Muscle of back (tissue), 3 donors: ENCODE measurements at regions not wholly inside any gene's neighbourhood (a gene's known extent, or its start where the extent isn't known, plus 50 kb on each side); places are given as distances from the start of the nearest gene placed in this dataset.
"Not testable (repeated sequence)": the region's sequence is repeated elsewhere in the genome, so short reads cannot be mapped to it uniquely, and the experiment has no call there.

Experiments used
- DNase-seq, 3 donors: peaks; one replicate each; pipeline versions ENCODE4 v3.0.0 to v3.0.0-alpha.2; 2013

DNA sequence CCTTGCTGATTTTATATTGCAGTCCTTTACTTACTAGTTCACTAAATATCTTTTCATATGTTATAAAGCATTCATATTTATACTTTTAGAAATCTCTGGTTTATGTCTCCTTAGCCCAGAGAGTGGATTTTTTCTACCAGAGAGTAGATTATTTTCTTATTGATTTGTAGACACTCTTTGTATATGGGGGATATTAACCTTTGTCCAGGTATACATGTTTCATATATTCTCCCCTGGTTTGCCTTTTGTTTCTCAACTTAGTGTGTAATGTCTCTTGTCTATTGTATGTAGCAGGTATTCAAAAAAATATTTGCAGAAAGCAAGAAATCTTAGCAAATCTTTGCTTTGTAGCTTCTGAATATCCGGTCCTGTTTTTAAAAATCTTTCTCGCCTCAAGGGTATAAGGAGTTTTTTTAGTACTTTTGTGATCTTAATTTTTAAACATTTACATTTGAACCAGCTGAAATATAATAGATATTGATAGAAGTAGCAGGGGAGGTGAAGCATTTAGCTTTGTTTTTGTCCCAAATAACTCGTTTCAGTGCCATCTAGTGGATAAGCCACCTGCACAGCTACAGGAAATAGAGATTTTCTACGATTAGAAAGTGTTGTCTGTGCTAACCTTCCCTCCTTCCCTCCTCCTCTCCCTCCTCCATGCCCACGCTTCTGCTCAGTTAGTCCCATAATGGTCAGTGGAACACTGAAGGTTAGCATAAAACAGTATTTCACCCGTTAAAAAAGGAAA, 97.0 kb downstream of the PHETA1 start:
- DNase-seq = no peak

DNA sequence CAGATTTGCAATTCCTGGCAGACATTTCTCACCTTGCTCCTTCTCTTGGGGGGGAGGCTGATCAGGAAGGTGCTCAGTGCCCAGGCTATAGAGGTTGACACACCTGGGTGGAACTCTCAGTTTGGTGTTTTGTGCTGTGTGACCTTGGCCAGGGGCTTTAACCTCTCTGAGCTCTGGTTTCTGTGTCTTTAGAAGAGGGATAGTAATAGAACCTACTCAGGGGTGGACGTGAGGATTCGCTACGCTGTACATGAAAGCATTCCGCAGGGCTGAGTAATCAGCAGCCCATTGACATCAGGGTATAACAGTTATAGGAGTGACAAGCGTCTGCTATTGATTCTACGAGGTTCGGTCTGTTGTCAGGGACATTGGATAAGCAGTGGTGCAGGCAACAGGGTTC, 98.1 kb downstream of the PHETA1 start:
- DNase-seq = no peak

DNA sequence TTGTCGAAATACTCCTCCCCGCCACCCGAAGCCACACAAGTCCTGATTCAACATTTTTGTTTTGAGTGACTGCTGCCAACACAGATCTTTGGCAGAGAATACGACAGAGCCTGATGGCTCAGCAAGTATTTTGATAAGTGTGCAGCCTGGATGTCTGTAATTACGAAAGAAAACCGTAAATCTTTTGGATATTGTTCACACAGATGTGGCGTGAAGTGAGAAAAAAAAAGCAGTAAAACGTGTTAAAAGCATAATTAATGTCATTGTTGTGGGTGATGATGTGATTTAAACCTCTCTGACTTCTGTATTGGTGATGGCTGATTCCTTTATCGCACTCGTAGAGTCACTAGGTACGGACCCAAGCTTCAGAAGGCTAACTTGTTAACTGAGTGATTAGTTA, 98.7 kb downstream of the PHETA1 start:
- DNase-seq = no peak

DNA sequence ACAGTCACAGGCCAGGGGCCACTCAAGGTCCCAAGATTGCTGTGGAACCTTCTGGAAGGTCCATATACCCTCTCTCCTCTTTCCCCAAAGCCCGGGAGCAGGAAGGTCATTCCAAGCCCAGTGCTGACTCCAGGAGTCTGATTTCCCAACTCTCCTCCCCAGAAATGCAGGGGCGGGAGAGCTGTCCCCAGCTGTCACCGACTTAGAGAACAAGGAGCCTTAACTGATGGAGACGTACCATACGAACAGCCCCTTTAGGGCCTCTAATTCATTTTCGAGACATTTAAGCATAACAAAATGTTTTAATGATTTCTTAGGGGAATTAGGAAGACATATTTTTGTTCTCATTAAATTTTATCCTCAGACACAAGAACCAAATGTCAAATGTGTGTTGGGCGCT, 99.2 kb downstream of the PHETA1 start:
- no peak for DNase-seq

DNA sequence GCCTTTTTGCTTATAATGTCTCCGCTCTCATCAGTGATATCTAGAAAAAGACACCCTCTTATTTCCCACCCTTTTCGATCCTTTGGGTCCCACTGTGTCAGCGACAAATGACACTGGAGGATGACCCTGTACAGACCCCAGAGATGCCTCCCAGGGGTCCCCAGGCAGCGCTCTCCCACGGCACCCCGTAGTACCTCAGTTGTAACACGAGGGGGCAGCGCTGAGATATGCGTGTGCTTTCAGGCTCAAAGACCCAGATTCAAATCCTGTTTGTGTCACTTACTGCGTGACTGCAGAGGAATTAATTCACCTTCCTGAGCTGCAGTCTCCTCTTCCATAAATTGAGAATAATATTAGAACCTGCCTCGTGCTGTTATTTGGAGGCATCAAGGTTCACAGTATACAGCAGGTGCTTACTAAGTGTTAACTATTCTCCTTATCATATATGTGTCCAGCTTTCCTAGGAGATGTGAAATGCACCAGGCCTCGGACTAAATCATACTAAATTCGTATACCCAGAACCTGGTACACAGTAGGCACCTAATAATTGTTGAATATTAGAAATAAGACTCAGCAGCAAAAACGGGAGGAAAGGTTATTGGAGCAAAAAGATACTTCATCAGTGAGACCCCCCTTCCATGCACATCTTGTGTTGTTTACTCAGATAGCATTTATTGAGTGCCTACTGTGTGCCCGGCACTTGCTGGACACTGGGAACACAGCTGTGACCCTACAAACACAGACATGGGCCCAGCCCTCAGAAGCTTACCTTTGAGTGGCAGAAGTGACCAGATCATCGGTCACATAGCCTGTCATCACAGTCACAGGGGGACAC, 99.9 kb downstream of the PHETA1 start:
- DNase-seq = no peak

DNA sequence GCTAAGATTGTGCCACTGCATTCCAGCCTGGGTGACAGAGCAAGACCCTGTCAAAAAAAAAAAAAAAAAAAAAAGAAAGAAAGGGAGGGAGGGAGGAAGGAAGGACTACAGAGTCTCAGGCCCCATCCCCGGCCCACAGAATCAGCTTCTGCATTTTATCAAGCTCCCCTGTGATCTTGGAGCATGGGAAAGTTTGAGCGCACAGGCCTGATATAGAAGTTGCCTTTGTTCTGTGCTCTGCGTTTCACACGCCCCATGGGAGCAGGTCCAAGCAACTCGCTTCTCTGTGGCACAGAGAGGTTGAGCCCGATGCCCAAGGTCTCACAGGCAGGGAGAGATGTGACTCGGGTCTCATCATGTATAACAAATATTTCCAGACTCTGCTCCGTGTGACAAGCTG, 101.8 kb downstream of the PHETA1 start:
- no peak for DNase-seq

DNA sequence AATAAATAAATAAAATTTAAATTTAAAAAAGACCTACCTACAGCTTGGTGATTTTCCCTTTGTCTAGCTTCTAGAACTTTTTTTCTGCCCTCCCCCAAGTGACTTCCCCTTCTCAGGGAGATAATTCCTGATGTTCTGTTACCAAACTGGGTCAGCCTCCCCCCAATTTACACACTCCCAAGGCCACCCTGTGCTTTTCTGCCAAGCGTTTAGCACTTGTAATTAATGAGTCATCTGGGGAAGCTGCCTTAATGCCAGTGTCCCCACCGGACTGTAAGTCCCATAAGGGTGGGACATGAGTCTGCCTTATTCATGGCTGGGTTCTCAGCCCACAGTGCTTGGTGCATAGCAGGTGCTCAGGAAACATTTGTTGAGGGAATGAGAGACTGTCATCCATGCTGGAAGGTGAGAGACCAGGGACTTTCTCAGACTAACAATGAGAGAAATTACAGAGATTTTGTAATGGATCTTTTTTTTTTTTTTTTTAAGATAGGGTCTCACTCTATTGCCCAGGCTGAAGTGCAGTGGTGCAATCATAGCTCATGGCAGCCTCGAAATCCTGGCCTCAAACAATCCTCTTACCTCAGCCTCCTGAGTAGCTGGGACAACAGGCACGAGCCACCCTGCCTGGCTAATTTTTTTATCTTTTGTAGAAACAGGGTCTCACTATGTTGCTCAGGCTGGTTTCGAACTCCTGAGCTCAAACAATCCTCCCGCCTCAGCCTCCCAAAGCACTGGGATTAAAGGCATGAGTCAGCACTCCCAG, 106.8 kb downstream of the PHETA1 start:
- no peak for DNase-seq

DNA sequence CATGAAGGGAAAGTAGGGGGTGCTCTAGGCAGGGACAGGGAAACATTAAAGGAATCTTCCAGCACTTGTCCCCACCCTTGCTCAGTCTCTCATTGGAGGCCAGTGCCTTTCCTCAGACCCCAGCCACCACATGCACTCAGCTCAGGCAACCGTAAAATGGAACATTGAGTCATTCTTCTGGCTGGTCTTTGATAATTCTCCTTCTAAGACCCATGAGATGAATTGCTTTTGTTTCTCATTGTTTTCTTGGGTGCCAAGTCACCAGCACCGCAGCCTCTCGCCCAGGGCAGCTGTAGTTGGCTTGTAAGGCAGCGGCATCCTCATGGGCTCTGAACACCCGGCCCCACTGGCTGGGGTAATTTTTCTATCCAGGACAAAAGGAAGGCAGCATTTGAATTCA, 108.2 kb downstream of the PHETA1 start:
- no peak for DNase-seq

DNA sequence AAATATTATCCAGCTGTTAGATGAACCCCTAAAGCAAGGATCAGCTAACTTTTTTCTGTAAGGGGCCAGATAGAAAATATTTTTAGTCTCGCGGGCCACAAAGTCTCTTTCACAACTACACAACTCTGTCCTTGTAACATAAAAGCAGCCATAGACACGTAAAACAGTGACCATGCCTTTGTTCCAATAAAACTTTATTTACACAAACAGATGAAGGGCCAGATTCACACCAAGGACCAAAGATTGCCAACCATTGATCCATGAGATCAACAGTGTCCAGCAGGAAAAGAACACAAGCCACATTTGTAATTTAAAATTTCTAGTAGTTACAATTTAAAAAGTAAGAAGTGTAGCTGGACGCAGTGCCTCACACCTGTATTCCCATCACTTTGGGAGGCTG, 109.7 kb downstream of the PHETA1 start:
- no peak for DNase-seq

DNA sequence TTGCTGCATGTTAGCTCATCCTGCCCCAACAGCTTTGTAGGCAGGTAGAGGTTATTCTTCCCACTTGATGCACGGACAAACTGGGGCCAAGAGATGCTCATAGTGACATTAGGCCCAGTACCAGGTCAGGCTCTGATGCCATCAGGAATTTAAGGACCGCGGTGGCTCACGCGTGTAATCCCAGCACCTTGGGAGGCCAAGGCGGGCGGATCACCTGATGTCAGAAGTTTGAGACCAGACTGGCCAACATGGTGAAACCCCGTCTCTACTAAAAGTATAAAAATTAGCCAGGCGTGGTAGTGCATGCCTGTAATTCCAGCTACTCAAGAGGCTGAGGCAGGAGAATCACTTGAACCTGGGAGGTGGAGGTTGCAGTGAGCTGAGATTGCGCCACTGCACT, 110.8 kb downstream of the PHETA1 start:
- not testable (repeated sequence) for DNase-seq

DNA sequence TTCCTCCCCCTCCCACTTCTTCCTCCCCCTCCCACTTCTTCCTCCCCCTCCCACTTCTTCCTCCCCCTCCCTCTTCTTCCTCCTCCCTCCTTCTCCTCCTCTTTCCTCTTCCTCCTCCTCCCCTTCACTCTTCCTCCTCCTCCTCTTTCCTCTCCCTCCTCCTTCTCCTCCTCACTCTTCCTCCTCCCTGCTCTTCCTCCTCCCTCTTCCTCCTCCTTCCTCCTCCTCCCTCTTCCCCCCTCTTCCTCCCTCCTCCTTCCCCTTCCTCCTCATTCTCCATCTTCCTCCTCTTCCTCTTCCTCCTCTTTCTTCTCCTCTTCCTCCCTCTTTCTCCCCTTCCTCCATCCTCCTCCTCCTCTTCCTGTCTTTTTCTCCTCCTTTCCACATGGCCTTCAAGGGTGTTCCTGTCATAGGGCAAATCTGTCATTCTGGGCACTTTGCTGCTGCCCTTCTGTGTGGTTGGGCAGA, 111.4 kb downstream of the PHETA1 start:
- no peak for DNase-seq

DNA sequence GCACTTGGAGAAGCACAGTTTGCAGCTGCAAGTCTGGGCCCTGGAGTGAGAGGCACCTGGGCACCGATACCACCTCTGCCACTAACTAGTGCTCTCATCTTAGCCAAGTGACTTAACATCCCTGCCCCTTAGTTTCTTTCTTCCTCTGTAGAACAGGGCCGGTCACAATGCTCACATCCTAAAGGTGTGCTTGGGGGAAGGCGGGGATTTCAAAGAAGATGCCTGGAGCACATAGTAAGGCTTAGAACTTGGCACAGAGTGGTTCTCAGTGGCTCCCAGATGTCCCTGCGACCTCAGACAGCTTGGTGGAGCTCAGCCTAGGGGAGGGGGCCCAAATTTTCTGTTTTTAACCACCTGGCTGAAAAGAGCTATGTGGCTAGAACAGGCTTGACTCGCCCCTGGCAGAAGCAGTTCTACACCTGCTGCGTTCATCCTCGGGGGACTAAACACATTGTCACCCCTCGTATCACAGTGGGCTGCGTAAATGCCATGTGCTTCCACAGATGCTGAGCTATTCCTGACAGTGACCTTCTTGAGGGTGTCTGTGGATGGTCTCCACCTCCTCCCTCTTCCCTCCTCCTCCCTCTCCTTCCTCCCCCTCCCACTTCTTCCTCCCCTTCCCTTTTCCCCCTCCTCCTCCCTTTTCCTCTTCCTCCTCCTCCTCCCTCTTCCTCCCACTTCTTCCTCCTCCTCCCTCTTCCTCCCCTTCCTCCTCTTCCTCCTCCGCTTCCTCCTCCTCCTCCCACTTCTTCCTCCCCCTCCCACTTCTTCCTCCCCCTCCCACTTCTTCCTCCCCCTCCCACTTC, 112.1 kb downstream of the PHETA1 start:
- no peak for DNase-seq

DNA sequence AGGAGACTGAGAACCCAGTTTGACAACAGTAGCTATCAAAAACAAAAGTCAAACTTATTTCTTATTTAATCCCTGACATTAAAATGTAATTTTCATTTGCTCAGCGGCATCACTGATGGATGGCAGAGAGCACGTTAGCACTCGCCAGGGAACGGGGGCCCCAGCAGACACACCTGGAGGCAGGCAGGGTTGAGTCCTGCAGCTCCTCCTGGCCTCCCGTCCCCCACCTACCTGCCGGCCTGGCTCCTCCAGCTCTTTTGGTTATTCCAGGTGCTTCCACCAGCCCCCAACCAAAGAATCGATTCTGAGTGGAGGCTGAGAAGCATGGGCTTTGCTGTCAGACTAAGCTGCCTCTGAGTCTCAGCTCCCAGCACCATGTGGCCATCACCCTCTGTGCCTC, 113.6 kb downstream of the PHETA1 start:
- no peak for DNase-seq

DNA sequence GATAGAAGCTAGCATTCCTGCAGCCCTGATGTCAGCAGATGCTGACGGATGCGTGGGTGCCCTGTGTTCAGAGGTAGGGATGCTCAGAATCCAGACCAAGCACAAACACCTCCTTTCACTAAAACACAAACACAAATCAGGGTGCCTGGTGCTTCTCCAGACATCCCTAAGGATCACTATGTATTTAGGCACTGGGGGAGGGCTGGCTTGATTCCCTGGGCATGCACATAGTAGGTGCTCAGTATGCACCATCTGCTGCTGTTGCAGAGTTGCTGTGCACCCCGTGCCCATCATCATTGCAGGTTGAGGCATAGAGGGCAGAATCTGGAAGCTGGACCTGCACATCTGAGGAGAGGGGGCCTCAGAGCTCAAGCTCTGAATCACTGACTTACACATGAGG, 114.8 kb downstream of the PHETA1 start:
- DNase-seq = no peak

DNA sequence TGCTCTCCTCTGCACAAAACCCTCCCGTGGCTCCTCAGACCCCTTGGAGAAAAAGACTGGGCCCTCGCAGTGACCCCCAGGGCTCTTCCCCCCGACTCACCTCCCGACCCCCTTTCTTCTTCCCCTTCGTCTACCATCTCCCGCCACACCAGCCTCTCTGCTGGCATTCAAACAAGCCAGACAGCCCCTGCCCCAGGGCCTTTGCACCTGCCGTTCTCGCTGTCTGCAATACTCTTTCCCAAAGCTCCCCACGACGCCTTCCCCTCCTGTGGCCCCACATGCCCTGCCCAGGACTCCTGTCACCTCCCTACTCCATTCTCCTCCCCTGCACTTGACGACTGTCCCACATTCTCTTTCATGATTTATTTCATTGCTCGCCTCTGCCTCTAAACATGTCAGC, 115.7 kb downstream of the PHETA1 start:
- DNase-seq = no peak

DNA sequence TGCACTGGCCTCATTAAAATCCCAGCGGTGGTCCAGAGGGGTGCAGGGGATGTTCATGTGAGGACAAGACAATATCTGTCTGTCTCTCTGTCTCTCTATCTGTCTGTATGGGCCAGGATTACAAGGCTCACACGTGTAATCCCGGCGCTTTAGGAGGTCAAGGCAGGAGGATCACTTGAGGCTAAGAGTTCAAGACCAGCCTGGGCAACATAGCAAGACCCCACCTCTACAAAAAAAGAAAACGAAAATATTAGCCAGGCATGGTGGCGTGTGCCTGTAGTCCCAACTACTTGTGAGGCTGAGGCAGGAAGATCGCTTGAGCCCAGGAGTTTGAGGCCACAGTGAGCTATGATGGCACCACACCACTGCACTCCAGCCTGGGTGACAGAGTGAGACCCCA, 117.1 kb downstream of the PHETA1 start:
- DNase-seq = no peak

DNA sequence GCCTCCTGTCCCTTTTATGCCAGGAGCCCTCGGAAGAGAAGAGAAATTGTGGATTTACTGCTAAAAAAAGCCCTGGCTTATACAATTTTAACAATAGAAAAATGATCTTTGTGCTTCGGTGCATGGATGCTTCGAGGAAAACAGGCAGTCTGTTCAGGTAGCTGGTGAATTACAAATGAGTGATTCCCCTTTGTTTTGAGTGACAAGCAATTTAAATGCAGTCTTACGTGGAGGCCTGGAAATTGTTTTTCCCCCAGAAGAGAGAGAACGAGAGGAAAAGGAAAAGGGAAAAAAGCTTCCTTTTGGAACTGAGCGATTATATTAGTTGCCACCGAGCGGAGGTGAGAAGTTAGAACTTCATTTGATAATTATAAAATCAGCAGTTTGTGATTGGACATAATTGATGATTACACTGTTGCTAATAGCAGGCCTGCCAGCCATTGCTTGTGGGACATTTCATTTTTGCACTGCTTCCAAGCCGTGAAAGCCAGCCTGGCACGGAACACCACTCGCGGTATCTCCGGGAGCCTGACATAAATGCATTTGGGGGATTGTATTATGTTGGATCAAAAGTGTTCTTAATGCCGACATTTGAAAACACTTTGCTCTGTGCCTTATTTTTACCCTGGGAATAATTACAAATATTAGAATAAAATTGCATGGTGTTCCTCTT, 117.7 kb downstream of the PHETA1 start:
- no peak for DNase-seq

DNA sequence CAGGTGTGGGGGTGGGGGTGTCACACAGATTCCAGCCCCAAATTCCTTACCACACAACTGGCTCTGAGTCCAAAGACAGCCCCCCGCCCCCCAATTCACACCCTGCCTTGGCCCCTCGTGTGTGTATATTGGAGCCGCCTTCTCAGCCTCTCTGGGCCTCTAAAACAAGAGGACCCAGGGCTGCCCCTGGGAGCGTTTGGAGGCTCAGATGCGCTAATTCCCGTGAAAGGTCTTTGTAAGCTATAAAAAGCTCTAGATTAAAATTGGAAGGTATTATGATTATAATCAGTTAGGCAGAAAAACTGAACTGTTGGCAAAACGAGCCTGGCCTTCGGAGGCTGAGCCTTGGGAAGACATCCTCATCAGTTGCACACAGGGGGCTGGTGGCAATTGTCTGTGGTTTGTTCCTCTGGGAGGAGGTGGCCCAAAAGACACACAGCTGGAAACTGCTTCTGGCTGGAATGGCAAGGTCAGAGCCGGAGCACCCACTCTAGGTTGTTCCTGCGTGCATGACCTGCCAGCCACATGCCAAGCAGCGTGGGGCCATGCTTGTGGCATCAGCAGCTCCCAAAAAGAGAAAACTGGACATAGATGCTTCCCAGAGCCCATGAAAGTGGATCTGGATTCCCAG, 118.5 kb downstream of the PHETA1 start:
- no peak for DNase-seq

DNA sequence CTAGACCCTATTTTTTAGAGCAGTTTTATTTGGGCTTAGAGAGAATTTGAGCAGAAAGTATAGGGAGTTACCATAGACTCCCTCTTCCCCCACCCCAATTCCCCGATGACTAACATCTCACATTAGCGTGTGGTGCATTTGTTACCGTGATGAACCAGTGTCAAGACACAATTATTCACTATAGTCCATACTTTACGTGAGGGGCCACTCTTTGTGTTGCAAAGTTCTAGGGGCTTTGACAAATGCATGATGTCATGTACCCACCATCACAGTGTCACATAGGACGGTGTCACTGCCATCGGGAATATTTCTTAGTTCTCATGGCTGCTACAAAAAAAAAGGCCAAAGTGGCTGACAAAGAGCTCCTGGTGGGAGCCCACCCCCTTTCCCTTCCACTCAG, 119.1 kb downstream of the PHETA1 start:
- no peak for DNase-seq

DNA sequence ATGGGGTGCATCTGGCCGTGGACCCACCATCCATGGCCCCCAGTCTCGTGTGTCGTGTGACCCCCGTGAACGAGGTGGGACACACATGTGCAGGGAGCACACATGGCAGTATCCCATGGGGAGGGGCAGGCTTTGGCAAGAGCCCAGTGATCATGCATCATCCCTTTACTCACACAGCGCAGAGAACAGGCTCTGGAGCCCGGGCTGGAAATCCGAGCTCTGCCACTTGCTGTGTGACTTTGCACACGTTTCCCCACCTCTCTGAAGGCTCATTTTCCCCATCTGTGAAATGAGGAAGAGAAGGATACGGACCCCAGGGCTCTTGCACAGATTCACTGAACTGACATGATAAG, 119.9 kb downstream of the PHETA1 start:
- no peak for DNase-seq
